ENCODE measurements at regions not wholly inside any gene's neighbourhood (a gene's known extent, or its start where the extent isn't known, plus 50 kb on each side); places are given as distances from the start of the nearest gene placed in this dataset.

GRCh38 chr2:120578576-120579352, 156.9 kb upstream of the GLI2 start:
- Histone ChIP-seq H3K4me3 (ENCODE audit: low read depth in 1 of 2, low read length in 2 of 2) (no peak overlapping the region), H3K79me2 (ENCODE audit: insufficient read depth, low read length) (no peaks in the 10 kb centered on the region), H3K27ac (ENCODE audit: low read length) (no peak overlapping the region), H2AFZ (ENCODE audit: low read depth, low read length) (no peak overlapping the region), H3K36me3 (ENCODE audit: insufficient read depth, low read length) (no peaks in the 10 kb centered on the region), H3K27me3 (ENCODE audit: insufficient read depth, low read length, poor library complexity) (peaks cover 9% of the 10 kb centered on the region), H4K20me1 (ENCODE audit: insufficient read depth, low read length) (no peaks in the 10 kb centered on the region), H3K4me1 (ENCODE audit: insufficient read depth, low read length) (no peaks in the 10 kb centered on the region), H3K9ac (ENCODE audit: low read depth, low read length) (no peak overlapping the region), H3K4me2 (ENCODE audit: insufficient read depth, low read length) (no peak overlapping the region), H3K9me3 (ENCODE audit: insufficient read depth, low read length, severe bottlenecking) (no peaks in the 10 kb centered on the region)
- no peak for DNase-seq
- TF ChIP-seq CTCF (IDR thresholded peaks at IDR 0.05; ENCODE audit: borderline replicate concordance, extremely low read depth, low read length, poor library complexity, severe bottlenecking), result no peak
- no peak for TF ChIP-seq EZH2 (IDR thresholded peaks at IDR 0.05; ENCODE audit: borderline replicate concordance, low read depth, low read length, severe bottlenecking)
- no peak for ATAC-seq (ENCODE audit: insufficient read depth, low read depth)

GRCh38 chr2:120579916-120580685, 155.6 kb upstream of the GLI2 start:
- TF ChIP-seq EZH2 (IDR thresholded peaks at IDR 0.05; ENCODE audit: borderline replicate concordance, low read depth, low read length, severe bottlenecking), result no peak
- TF ChIP-seq CTCF (IDR thresholded peaks at IDR 0.05; ENCODE audit: borderline replicate concordance, extremely low read depth, low read length, poor library complexity, severe bottlenecking), result no peak
- Histone ChIP-seq H2AFZ (ENCODE audit: low read depth, low read length) (no peak overlapping the region), H3K4me2 (ENCODE audit: insufficient read depth, low read length) (no peak overlapping the region), H3K27ac (ENCODE audit: low read length) (no peak overlapping the region), H3K9me3 (ENCODE audit: insufficient read depth, low read length, severe bottlenecking) (no peaks in the 10 kb centered on the region), H3K36me3 (ENCODE audit: insufficient read depth, low read length) (no peaks in the 10 kb centered on the region), H3K79me2 (ENCODE audit: insufficient read depth, low read length) (no peaks in the 10 kb centered on the region), H3K4me1 (ENCODE audit: insufficient read depth, low read length) (no peaks in the 10 kb centered on the region), H4K20me1 (ENCODE audit: insufficient read depth, low read length) (no peaks in the 10 kb centered on the region), H3K4me3 (ENCODE audit: low read depth in 1 of 2, low read length in 2 of 2) (no peak overlapping the region), H3K9ac (ENCODE audit: low read depth, low read length) (no peak overlapping the region), H3K27me3 (ENCODE audit: insufficient read depth, low read length, poor library complexity) (peaks cover 9% of the 10 kb centered on the region)
- ATAC-seq (ENCODE audit: insufficient read depth, low read depth) (no peak), DNase-seq (no peak)

- DNase-seq, result no peak
- Histone ChIP-seq H3K36me3 (ENCODE audit: insufficient read depth, low read length) (no peaks in the 10 kb centered on the region), H3K9me3 (ENCODE audit: insufficient read depth, low read length, severe bottlenecking) (no peaks in the 10 kb centered on the region), H3K4me2 (ENCODE audit: insufficient read depth, low read length) (no peak overlapping the region), H3K79me2 (ENCODE audit: insufficient read depth, low read length) (no peaks in the 10 kb centered on the region), H3K27me3 (ENCODE audit: insufficient read depth, low read length, poor library complexity) (peaks cover 6% of the 10 kb centered on the region), H3K4me1 (ENCODE audit: insufficient read depth, low read length) (no peaks in the 10 kb centered on the region), H2AFZ (ENCODE audit: low read depth, low read length) (no peak overlapping the region), H4K20me1 (ENCODE audit: insufficient read depth, low read length) (no peaks in the 10 kb centered on the region), H3K4me3 (ENCODE audit: low read depth in 1 of 2, low read length in 2 of 2) (no peak overlapping the region), H3K9ac (ENCODE audit: low read depth, low read length) (no peak overlapping the region), H3K27ac (ENCODE audit: low read length) (no peak overlapping the region)
- TF ChIP-seq EZH2 (IDR thresholded peaks at IDR 0.05; ENCODE audit: borderline replicate concordance, low read depth, low read length, severe bottlenecking) (no peak), CTCF (IDR thresholded peaks at IDR 0.05; ENCODE audit: borderline replicate concordance, extremely low read depth, low read length, poor library complexity, severe bottlenecking) (no peak)
- no peak for ATAC-seq (ENCODE audit: insufficient read depth, low read depth)
Measured at GRCh38 chr2:120580709-120581108, 155.0 kb upstream of the GLI2 start.
